NCI-H2196 treated with DMSO at 0.1 percent for 48 hours (cell line): ENCODE measurements at regions not wholly inside any gene's neighbourhood (a gene's known extent, or its start where the extent isn't known, plus 50 kb on each side); places are given as distances from the start of the nearest gene placed in this dataset.

ENCODE experiments used
- DNase-seq: peaks from one replicate; lab custom pipeline; 2025; ENCODE audit not compliant: unreplicated experiment; lab: John Stamatoyannopoulos, UW

- DNase-seq = no peak
Observed at GRCh38 chr15:70291305-70292075, 193.8 kb upstream of the TLE3 start.

GRCh38 chr15:70290708-70291107 lies 193.0 kb upstream of the TLE3 start:
- DNase-seq = no peak

GRCh38 chr15:70289191-70289955 lies 191.7 kb upstream of the TLE3 start:
- DNase-seq = no peak

GRCh38 chr15:70286113-70286806 lies 188.5 kb upstream of the TLE3 start:
- no peak for DNase-seq

- DNase-seq = peak; percentile 73
Observed at GRCh38 chr15:70284438-70285214, 186.9 kb upstream of the TLE3 start.

- no peak for DNase-seq
Observed at GRCh38 chr15:70283511-70283910, 185.8 kb upstream of the TLE3 start.

GRCh38 chr15:70281811-70282307 lies 184.1 kb upstream of the TLE3 start:
- DNase-seq = no peak

GRCh38 chr15:70281261-70281810 lies 183.6 kb upstream of the TLE3 start:
- no peak for DNase-seq

- no peak for DNase-seq
Observed at GRCh38 chr15:70280781-70281180, 183.1 kb upstream of the TLE3 start.

GRCh38 chr15:70279096-70279495 lies 181.4 kb upstream of the TLE3 start:
- no peak for DNase-seq

- DNase-seq = no peak
Observed at GRCh38 chr15:70278644-70279043, 180.9 kb upstream of the TLE3 start.

- DNase-seq = no peak
Observed at GRCh38 chr15:70277556-70277955, 179.8 kb upstream of the TLE3 start.

- DNase-seq = no peak
Observed at GRCh38 chr15:70276401-70276800, 178.7 kb upstream of the TLE3 start.

GRCh38 chr15:70275461-70276138 lies 177.9 kb upstream of the TLE3 start:
- DNase-seq = no peak

- no peak for DNase-seq
Observed at GRCh38 chr15:70274908-70275307, 177.2 kb upstream of the TLE3 start.

- no peak for DNase-seq
Observed at GRCh38 chr15:70274255-70274880, 176.7 kb upstream of the TLE3 start.

GRCh38 chr15:70273808-70274207 lies 176.1 kb upstream of the TLE3 start:
- no peak for DNase-seq

GRCh38 chr15:70272565-70273355 lies 175.0 kb upstream of the TLE3 start:
- DNase-seq = no peak
